Ammon's horn (tissue), 1 donor: ENCODE measurements at regions not wholly inside any gene's neighbourhood (a gene's known extent, or its start where the extent isn't known, plus 50 kb on each side); places are given as distances from the start of the nearest gene placed in this dataset.

Experiments
- DNase-seq: peaks from one replicate; pipeline ENCODE4 v3.0.0-alpha.2; 2016; ENCODE audit warnings: low spot score

DNA sequence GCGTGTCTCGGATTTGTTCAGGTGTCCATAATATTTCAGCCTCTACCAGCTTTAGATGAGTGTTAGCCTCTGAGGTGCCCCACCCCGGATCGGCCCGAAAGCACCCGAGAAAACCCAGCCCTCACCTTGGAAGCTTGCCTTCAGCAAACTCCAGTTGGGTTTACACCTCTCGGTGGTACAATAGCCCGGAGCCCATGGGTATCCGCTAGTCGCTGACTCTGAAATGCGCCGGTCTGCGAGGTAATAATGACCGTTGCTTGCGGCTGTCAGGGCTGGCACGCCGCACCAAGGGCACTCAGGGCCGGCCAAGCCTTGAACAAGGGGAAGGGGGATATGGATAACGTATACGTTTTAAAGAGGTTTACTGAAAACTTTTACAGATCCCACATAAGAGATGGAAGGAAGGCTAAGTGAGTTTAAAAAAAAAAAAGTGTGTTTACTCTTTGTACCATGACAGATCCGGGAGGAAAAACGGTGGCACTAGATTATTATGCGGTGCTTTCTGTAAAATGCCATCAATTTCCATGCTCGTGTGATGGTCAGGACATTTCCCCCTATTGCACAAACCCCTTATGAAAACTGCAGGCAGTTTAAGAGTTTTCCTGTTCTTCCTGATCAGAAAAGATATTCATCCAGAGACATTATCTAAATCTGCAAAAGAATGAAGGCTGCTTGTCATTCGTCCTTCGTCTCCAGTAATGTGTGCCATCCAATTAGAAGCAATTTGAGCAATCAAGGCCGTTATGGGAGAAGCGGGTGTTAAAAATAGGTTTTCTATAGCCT lies 124.2 kb downstream of the TMEM161B start:
- peak; percentile 63 for DNase-seq

DNA sequence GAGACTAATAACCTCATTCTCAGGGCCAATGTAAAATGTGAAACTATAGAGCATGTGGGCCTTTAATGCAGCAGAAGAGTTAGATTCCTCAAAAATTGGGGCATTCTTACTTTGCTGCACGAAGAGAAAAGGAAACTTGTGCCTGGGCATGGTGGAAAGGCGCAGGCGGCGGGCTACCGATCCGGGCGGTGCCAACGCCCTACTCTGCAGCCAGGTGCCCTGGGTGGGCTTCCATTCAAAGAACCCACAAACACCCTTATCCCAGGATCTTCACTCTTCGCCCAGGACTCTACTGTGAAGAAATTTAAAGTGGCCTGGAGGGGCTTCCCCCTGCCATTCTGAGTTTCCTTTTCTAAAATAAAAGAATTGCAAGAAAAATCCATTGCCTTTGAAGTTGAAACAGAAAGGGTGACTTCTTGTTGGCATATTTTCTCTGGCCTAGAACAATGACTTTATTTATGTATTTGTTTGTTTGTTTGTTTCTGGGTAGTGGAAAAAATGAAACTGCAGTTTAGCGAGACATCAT lies 124.9 kb downstream of the TMEM161B start:
- no peak for DNase-seq

DNA sequence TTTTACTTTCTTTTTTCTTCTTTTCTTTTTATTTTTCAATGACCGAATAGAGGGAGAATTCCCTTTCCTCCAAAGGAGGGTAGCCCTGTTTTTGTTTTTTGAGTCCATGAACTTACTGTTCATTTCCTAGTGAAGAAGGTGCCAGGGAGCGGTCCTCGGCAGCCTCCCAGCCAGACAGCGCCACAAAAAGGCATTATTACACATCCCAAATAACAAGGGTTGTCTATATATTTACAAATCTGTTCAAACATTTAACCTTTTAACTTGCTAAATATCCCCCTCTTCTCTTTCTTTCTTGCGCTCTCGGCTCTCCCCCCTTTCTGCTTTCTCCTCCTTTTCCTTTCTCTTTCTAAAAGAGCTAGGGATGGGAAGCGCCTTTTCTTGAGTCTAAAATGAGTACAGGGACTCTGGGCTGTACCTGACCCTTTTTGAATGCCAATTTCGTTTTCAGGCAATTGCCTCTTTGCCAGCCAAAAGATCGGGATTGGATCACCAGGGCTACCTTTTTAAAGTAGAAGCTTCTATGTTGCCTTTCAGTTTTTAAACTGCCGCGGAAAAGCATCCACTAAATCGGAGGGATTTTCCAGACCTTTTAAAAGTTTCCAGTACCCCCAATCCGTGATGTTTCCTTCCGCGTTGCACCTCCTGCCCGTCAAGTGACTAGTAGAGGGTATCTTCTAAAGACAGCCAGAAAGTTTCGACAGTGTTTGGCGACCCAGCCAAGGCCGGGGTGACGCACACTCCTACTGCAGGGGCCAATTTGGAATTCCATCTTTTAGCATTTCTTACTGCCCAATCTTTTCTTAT lies 125.6 kb downstream of the TMEM161B start:
- peak; percentile 63 for DNase-seq

DNA sequence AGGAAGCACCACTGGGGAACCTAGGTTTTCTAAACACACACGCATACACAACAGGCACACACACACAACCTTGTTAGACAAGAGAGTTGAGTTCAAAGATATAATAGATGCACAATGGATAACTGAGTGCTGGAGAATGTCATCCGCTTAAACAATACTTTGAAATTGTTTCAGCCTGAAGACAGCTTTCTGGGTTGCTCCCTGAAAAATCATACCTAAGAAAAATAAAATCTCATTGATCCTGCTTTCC lies 126.1 kb downstream of the TMEM161B start:
- no peak for DNase-seq

DNA sequence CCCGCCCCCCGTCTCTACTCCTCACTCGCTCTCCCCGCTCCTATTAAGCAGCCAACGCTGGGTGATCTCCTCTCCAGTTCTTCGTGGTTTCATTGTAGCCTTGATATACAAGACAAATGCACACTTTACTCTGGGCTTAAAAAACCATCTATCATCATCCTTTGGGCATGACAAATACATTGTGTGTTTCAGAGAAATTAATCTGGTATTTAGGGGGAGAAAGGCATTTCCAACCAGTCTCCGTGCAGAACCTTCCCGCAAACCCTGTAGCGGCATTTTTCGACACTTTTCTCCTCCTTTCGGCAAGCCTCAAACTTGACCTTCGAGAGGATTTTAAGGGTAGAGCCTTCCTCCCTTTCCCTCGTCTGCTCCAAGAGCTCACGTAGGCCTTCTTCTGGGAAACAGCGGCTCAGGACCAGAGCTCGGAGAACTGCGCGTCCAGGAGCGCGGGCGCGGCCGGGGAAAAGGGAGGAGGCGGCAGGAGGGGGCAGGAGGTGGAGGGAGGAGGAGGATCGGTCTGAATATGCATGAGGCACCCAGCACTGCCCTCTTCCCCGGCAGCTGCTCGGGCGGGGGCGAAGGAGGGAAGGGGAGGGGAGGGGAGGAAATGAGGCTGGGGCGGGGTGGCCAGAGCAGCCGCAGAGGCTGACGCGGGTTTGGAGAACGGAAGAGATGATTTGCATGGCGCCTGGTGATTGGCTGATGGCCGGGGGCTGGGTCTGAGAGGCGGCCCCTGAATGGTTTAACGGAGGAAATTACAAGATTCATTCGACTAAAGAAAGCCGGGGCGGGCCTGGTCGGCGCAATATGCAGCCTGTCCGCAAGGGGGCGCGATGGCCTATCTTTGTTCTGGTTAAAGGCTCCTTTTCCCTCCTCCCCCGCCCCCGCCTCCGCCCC lies 127.5 kb downstream of the TMEM161B start:
- peak; percentile 99 for DNase-seq

DNA sequence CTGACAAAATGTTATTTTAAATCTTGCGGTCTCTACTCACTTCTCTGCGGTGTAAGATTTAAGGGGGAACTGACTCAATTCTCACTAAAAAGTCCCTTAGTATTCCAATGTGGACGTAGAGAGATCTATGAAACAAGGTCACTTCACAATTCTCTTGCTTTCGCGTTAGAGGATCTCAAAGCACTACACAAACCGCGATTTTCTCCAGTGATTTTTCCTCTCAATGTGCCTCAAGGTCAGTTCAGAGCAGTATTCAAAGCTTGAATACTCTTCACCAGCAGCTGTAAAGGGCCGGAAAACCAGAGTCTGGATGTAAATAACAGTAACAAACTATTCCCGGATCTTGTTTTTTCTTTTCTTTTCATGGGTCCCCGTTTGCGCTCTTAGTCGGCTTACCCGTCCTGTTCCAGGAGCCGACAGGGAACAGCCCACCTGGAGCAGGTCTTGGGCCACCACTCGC lies 128.2 kb downstream of the TMEM161B start:
- peak; percentile 58 for DNase-seq

DNA sequence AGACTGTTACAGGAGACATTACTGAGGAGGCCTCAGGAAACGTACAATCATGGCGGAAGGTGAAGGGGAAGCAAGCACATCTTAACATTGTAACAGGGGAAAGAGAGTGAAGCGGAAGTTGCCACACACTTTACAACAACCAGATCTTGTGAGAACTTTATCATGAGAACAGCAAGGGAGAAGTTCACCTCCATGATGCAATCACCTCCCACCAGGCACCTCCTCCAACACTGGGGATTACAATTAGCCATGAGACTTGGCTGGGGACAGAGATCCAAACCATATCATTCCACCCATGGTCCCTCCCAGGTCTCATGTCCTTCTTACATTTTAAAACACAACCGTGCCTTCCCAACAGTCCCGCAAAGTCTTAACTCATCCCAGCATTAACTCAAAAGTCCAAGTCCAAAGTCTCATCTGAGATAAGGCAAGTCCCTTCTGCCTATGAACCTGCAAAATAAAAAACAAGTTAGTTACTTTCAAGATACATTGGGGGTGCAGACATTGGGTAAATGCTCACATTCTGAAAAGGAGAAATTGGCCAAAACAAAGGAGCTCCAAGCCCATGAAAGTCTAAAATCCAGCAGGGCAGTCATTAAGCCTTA lies 138.3 kb downstream of the TMEM161B start:
- no peak for DNase-seq

DNA sequence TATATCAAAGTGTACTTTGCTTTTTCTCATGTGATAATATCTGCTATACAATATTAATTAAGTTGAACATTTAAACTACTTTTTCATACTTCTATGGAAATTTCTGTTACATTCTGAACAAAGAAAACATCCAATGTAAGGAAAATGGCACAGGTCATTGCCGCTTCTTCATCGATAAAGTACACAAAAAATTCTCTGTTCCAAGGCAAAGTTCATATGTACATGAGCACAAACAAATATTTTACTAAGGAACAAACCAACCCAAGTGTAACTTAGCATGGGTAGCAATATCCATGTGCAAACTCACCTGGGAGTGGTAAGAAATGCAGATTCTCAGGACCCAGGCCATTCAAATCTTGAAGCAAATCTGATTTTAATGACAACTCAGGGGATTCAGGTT lies 139.8 kb downstream of the TMEM161B start:
- no peak for DNase-seq

DNA sequence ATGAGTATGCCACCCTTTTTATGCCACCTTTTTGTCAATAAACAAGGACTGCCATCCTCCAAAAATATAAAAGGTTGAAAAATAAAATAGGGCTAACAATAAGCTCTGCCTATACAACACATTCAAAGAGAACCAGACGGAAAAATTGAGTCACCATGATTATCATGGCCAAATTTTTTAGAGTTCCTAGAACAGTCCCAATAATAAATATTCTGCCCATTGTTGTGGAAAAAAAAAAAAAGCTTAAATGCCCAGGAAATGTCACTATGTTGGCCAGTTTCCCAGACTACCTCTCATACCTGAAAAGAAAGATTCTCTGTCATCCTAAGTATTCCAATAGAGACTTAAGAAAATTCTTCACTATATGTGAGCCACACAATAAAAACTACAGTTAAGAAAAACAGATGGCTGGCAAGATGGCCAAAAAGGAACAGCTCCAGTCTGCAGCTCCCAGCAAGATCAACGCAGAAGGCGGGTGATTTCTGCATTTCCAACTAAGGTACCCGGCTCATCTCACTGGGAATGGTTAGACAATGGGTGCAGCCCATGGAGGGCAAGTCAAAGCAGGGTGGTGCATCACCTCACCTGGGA lies 149.0 kb downstream of the TMEM161B start:
- DNase-seq = no peak

DNA sequence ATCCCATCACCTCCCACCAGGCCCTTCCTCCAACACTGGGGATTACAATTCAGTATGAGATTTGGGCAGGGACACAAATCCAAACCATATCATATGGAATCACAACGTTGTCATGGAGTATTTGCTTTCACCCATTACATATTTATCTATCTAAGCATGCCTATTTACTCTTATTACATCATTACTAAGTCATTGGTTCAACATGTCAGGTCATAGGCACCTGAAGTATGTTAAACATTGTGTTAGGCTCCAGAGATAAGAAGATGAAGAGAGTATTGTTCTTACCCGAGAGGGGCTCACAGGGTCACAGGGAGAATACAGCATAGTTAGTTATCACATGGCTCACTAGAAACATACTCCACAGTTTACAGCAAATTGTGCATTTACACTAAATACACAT lies 150.5 kb downstream of the TMEM161B start:
- DNase-seq = no peak

DNA sequence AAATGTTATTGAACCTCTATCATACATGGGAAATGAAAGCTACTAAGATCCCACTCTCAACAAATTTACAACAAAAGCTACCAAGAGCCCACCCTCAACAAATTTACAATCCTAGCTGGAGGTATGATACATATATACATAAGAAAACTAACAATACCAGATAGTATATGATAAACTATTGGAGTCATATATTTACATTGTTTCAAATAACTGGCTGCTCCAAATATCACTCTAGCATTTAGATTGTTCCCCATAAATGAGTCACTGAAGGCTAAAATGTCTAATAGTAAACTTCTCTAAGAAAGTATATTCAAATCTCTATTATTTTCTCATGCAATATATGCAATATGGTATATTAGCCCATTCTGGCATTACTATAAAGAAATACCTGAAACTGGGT lies 151.1 kb downstream of the TMEM161B start:
- no peak for DNase-seq

DNA sequence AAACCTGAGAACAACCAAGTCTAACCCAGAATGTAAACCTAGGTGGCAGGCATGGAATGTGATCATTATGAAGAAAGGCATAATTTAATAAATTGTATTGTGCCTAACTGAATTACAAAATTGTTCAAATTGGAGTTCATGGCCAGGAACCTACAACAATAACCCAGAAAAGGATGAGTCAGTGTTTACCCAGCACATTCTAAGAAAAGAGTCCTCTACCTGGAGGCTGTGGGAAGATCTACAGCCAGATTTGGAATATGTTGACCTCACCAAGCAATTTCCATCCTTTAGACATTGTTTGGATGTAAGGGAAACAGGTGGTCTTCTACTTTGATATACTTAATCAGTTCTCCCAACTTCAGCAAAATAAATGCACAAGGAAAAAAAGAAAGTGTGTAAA lies 152.2 kb downstream of the TMEM161B start:
- DNase-seq = no peak

DNA sequence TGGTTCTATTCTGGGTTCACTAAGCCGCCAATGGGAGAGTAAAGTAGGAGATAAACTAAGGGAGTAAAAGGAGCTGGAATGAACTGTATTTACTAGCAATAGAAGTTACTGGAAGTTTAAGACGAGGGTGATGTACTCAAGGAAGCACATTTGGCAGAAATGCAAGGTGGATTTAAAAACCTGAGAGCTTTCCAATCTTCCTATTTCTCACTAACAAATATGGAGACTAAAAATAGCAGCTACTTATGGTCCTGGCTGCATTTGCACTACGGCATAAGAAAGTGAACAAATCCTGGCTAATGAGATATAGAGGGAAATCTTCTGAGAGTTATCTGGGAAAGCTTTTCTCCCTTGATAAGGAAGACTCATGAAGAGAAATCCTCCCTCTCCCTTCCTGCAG lies 153.4 kb downstream of the TMEM161B start:
- DNase-seq = no peak

DNA sequence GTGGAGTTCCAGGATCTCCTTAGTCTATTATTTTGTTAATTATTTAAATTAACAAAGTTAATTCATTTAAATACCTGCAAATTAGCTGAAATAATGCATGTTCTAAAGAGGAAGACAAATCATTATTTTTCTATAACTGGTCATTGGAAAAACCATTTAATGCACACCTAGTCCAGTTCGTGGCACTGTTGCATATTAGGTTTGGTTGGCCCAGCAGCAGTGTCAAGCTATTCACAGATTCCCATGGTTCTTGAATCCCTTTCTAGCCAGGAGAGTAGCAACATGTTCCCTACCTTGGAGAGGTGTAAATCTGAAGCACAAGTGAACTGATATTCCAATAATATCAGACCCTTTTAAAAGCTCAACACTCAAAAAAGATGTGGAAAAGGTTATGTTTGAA lies 155.2 kb downstream of the TMEM161B start:
- DNase-seq = no peak

DNA sequence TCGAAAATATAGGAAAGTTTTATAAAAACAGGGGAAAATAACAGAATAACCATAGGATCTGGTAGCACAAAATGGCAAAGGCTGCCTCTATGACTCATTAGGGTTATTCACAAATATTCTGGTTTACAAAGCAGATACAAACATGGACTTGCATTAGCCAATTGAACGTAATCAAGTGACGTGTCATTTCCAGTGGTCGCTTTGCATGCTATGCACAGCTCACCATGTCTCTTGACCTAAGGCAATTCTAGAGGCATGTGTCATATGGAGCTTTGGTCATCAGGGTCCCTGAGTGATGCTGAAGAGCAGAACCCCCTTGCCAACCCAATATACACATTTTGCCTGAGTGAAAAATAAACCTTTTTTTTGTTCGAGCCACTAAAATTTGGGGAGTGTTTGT lies 158.8 kb downstream of the TMEM161B start:
- no peak for DNase-seq

DNA sequence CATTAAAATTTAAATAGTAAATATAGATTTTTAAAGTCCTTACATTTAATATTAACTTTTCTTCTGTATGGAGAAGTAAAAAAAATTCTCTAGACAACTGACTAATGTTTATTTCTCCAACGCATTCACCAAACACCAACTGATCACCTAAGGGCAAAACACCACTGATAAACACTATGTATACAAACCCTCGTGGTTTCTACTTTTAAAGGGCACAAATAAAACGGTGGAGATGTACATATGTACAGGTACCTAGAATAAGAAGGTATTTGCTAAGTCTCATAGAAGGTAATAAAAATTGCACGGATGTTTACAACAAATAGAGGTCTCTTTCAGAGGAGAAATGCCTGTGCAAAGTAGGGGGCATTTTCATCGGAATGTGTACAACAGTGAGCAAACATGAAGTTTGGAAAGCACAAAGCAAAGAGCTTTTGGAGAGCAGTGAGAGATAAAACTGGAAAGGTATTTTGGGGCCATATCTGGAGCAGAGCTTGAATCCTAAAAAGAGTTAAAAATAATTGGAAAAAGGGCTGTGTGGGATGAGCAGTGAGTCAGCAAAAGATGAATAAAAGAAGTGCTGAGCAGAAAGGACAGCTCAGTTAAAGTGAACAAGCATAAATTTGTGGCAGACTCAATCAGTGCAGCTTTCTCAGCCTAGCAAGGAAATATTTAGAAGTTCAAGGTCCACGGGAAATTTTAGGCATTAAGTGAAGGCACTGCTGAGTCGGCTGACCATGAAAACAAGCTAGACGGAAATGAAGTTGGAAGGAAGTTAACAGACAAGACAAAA lies 160.0 kb downstream of the TMEM161B start:
- peak; percentile 23 for DNase-seq

DNA sequence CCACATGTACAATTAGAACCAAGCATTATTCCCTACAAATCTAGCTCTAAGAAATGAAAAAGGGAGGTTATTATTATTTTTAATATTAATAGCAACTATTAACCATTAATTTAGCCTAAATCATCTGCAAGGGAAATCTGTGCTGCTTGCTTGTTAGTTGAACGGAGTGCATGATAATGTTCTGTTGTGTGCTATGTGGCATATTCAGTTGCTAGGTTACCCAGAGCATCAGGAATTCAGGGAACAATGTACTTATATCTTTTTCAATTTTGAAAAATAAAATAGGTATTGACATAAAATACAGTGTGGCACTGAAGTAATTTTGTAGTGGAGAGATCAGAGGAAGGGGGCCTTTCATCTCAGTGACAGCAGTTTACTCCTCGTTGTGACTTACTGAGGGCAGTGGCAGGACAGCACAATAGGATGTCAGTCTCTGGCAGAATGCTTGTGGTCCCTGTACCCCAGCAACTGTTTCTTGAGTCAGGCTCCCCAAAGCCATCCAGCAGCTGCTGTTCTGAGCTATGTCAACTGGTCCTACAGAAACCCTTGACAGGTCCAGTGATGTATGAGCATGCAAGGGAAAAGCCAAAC lies 173.6 kb downstream of the TMEM161B start:
- peak; percentile 43 for DNase-seq

DNA sequence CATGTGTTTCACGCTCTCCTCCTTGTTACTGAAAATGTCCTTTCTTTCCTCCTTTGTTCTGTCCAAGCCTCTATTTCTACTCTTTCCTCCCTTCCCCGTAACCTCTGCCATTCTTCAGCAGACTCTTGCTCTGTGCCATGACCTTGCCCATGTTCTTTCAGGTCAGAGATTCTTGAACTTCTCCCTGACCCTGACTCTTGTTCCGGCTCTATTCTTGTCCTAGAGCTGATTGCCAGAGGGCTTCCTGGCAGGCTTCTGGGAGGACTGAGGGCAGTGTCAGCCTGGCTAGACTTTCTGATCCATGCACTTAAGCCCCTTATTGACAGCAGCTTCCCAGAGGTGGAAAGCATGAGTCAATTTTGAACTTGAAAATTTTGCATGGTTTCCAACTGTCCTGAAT lies 174.2 kb downstream of the TMEM161B start:
- peak; percentile 8 for DNase-seq

DNA sequence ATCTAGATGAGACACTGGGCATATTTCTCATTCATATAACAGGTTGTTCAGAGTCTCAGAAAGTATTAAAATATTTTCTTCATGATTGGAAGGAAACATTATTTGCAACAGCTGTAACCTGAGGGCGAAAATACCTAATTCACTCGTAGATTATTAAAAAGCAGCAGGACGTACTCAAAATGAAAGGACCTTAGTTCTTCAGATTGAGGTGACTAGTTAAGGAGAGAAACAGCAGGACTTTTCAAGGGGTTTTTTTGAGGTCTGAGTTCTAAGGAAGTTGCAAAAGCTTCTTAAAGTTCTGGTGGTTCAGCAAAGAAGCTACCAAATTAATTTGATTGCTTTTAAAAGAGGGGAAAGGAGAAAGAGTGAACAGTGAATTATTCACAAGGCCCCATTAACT lies 174.9 kb downstream of the TMEM161B start:
- DNase-seq = no peak

DNA sequence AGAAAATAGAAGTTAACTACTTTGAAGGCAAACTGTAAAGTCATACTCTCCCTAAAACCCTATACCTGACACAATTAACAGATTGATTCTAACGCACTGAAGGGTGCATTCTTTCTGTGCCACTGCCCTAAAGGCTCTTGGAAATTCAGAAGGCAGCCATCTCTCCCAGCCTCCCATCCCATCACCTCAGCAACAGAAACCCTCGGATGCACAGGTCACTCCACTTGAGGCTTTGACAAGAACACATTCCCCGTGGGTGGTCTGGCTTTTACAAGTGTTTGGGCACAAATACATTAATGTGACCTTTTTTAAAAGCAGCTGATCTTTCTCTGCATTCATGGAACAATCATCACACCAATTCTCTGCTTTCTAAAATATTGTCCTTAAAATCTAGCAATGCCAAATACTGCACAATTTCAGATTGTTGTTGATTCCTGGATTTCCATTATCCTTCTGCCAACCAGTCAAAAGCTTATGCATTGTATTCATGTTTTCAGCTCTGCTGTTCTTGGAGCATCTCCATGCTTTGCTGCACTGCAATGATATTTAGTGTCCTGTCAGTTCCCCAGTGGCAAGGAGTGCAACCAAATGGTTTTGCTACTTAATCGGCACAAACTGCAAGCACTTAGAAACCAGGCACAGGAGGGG lies 175.6 kb downstream of the TMEM161B start:
- peak; percentile 73 for DNase-seq
